K562 (cell line): ENCODE measurements at regions not wholly inside any gene's neighbourhood (a gene's known extent, or its start where the extent isn't known, plus 50 kb on each side); places are given as distances from the start of the nearest gene placed in this dataset.

Source experiments
- ARID4B ChIP-seq: sonication (generic); formaldehyde crosslinking; IDR thresholded peaks from 2 replicates; pipeline ENCODE4 v1.8.0; 2022; ENCODE audit warnings: mild to moderate bottlenecking, missing genetic modification reagents
- MBD1 ChIP-seq: fragments of 250-450 bp; sonication (Bioruptor Pico); IDR thresholded peaks from 2 replicates; pipeline ENCODE4 v1.8.0; 2022; ENCODE audit warnings: inconsistent platforms
- REST ChIP-seq, 2 experiments: fragments of 450-650 bp; formaldehyde crosslinking in 1 of 2; IDR thresholded peaks; 2 replicates each; pipeline versions ENCODE4 v1.4.0 to v1.6.1; 2014 to 2020; ENCODE audit warnings: mild to moderate bottlenecking in 2 of 2, borderline replicate concordance in 1 of 2, low read depth in 1 of 2
- SIN3A ChIP-seq, 2 experiments: fragments of 150-350 bp in 1 of 2; IDR thresholded peaks; 2 replicates each; pipeline ENCODE4 v1.6.1; 2011 to 2016; ENCODE audit warnings: borderline replicate concordance in 2 of 2, low read depth in 2 of 2, low read length in 2 of 2, mild to moderate bottlenecking in 2 of 2, moderate library complexity in 2 of 2; ENCODE audit not compliant: control insufficient read depth in 1 of 2
- ZNF121 ChIP-seq: sonication (generic); formaldehyde crosslinking; conservative IDR thresholded peaks from 2 replicates; pipeline ENCODE4 v1.8.0; 2022; ENCODE audit warnings: missing genetic modification reagents
- TF ChIP-seq, protein P1 (sequence below): sonication (generic); formaldehyde crosslinking; IDR thresholded peaks from 2 replicates; pipeline ENCODE4 v1.9.0; 2022; ENCODE audit warnings: mild to moderate bottlenecking, missing genetic modification reagents
- TF ChIP-seq, protein P2 (sequence below), 3 experiments: IDR thresholded peaks in 2 of 3; conservative IDR thresholded peaks in 1 of 3; 2 replicates each; pipeline ENCODE4 v1.5.1; 2011 to 2012; ENCODE audit warnings: low read length in 3 of 3, mild to moderate bottlenecking in 3 of 3, control low read depth in 2 of 3, improper control_type of control experiment in 1 of 3, inconsistent platforms in 1 of 3, low read depth in 1 of 3, mixed read lengths in 1 of 3, moderate library complexity in 1 of 3; ENCODE audit not compliant: insufficient read depth in 2 of 3

GRCh38 chr5:57889558-57889957 lies 406.9 kb upstream of the ACTBL2 start:
- TF ChIP-seq SIN3A (IDR thresholded peaks at IDR 0.05; ENCODE audit: borderline replicate concordance in 2 of 2, control insufficient read depth in 1 of 2, low read depth in 2 of 2, low read length in 2 of 2) (no peak), REST (IDR thresholded peaks at IDR 0.05; ENCODE audit: borderline replicate concordance) (peak; percentile 43; the same call in 1 of the 2 replicates), REST (CRISPR knock-in tag; IDR thresholded peaks at IDR 0.05; ENCODE audit: low read depth) (no peak), MBD1 (CRISPR knock-in tag) (no peak), ZNF121 (CRISPR knock-in tag) (no peak), ARID4B (CRISPR knock-in tag) (no peak)
- TF ChIP-seq, protein P1, sequence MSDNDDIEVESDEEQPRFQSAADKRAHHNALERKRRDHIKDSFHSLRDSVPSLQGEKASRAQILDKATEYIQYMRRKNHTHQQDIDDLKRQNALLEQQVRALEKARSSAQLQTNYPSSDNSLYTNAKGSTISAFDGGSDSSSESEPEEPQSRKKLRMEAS = no peak
- TF ChIP-seq, protein P2, sequence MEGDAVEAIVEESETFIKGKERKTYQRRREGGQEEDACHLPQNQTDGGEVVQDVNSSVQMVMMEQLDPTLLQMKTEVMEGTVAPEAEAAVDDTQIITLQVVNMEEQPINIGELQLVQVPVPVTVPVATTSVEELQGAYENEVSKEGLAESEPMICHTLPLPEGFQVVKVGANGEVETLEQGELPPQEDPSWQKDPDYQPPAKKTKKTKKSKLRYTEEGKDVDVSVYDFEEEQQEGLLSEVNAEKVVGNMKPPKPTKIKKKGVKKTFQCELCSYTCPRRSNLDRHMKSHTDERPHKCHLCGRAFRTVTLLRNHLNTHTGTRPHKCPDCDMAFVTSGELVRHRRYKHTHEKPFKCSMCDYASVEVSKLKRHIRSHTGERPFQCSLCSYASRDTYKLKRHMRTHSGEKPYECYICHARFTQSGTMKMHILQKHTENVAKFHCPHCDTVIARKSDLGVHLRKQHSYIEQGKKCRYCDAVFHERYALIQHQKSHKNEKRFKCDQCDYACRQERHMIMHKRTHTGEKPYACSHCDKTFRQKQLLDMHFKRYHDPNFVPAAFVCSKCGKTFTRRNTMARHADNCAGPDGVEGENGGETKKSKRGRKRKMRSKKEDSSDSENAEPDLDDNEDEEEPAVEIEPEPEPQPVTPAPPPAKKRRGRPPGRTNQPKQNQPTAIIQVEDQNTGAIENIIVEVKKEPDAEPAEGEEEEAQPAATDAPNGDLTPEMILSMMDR (IDR thresholded peaks at IDR 0.05 in 2 of 3, conservative IDR thresholded peaks at IDR 0.05 in 1 of 3; ENCODE audit: insufficient read depth in 2 of 3, low read depth in 1 of 3, low read length in 3 of 3) = peak; percentile 24 to 31 (median 26); a peak in 3 of 6 replicates
